ENCODE measurements at regions not wholly inside any gene's neighbourhood (a gene's known extent, or its start where the extent isn't known, plus 50 kb on each side); places are given as distances from the start of the nearest gene placed in this dataset.

GRCh38 chr2:53268626-53269025, 499.0 kb upstream of the CHAC2 start:
- TF ChIP-seq DPF2 (IDR thresholded peaks at IDR 0.05), result no peak
- TF ChIP-seq SMC3 (IDR thresholded peaks at IDR 0.05; ENCODE audit: borderline replicate concordance, low read length), result no peak
